CD4-positive, alpha-beta T cell (primary cell): ENCODE measurements at regions not wholly inside any gene's neighbourhood (a gene's known extent, or its start where the extent isn't known, plus 50 kb on each side); places are given as distances from the start of the nearest gene placed in this dataset.

Experiments
- ATAC-seq: fragments of 200-7000 bp; cut with Tn5 transposase; one replicate; pipeline ENCODE4 v1.10.0; 2022; ENCODE audit warnings: mild to moderate bottlenecking; ENCODE audit not compliant: poor library complexity
- CTCF ChIA-PET: fragments of 350-600 bp; sonication (Branson Sonifier 250); formaldehyde crosslinking; loops from one replicate; lab custom pipeline; 2021; ENCODE audit warnings: antibody characterized with exemption, inconsistent platforms; lab: Charles Lee
- POLR2A ChIA-PET: fragments of 350-600 bp; sonication (Branson Sonifier 250); formaldehyde crosslinking; loops from one replicate; lab custom pipeline; 2021; ENCODE audit warnings: antibody characterized with exemption, inconsistent platforms; lab: Charles Lee
- DNase-seq, 14 experiments: peaks; one replicate each; pipeline ENCODE4 v3.0.0-alpha.2; 2013 to 2020; ENCODE audit warnings: mixed read lengths in 2 of 14
- H3K27ac ChIP-seq, 2 donors: one replicate each; pipeline versions ENCODE4 v1.5.1 to v1.7.0; 2013; ENCODE audit warnings: low read length in 2 of 2, low read depth in 1 of 2, mild to moderate bottlenecking in 1 of 2
- H3K27me3 ChIP-seq, 2 experiments: 1 replicate in 1 of 2; 2 replicates in 1 of 2; pipeline versions ENCODE4 v1.6.1 to v1.7.0; 2013; ENCODE audit warnings: low read length in 2 of 2, control low read depth in 1 of 2, mild to moderate bottlenecking in 1 of 2, moderate library complexity in 1 of 2; ENCODE audit not compliant: insufficient read depth in 2 of 2, control insufficient read depth in 1 of 2
- H3K36me3 ChIP-seq: one replicate; pipeline ENCODE4 v1.6.1; 2013; ENCODE audit warnings: low read length, control low read depth; ENCODE audit not compliant: insufficient read depth
- H3K4me1 ChIP-seq: one replicate; pipeline ENCODE4 v1.6.1; 2013; ENCODE audit warnings: low read length, control low read depth; ENCODE audit not compliant: insufficient read depth
- H3K4me3 ChIP-seq: one replicate; pipeline ENCODE4 v1.5.1; 2013; ENCODE audit warnings: mild to moderate bottlenecking, low read length, moderate library complexity
- H3K9me3 ChIP-seq, 2 experiments: 1 replicate in 1 of 2; 2 replicates in 1 of 2; pipeline versions ENCODE4 v1.6.1 to v1.7.0; 2013; ENCODE audit warnings: low read length in 2 of 2, mild to moderate bottlenecking in 2 of 2, control low read depth in 1 of 2, moderate library complexity in 1 of 2; ENCODE audit not compliant: control insufficient read depth in 1 of 2, insufficient read depth in 1 of 2
- H3K27ac Mint-ChIP-seq: one replicate; pipeline ENCODE4 v1.8.0; 2020; ENCODE audit warnings: mixed read lengths
- H3K27me3 Mint-ChIP-seq: one replicate; pipeline ENCODE4 v1.8.0; 2021; ENCODE audit warnings: mixed read lengths
- H3K36me3 Mint-ChIP-seq: one replicate; pipeline ENCODE4 v1.8.0; 2021; ENCODE audit warnings: low read depth, mixed read lengths
- H3K4me1 Mint-ChIP-seq: one replicate; pipeline ENCODE4 v1.8.0; 2021; ENCODE audit warnings: low read depth, mixed read lengths
- H3K4me3 Mint-ChIP-seq: one replicate; pipeline ENCODE4 v1.8.0; 2020; ENCODE audit warnings: mild to moderate bottlenecking, mixed read lengths
- H3K9me3 Mint-ChIP-seq: one replicate; pipeline ENCODE4 v1.8.0; 2020; ENCODE audit warnings: mixed read lengths
- intact Hi-C, 2 experiments: fragments of 100-400 bp; cut with DNase I in 1 of 2; cut with micrococcal nuclease in 1 of 2; formaldehyde crosslinking; loops; one replicate each; pipeline versions ENCODE4 v1.15.1 to v1.9.0; 2023 to 2025; cut with DNase I, micrococcal nuclease
- TF ChIP-seq, protein P1 (sequence below): fragments of 200-600 bp; IDR thresholded peaks from one replicate; pipeline ENCODE4 v1.8.0; 2022; ENCODE audit warnings: antibody characterized with exemption, mild to moderate bottlenecking

DNA sequence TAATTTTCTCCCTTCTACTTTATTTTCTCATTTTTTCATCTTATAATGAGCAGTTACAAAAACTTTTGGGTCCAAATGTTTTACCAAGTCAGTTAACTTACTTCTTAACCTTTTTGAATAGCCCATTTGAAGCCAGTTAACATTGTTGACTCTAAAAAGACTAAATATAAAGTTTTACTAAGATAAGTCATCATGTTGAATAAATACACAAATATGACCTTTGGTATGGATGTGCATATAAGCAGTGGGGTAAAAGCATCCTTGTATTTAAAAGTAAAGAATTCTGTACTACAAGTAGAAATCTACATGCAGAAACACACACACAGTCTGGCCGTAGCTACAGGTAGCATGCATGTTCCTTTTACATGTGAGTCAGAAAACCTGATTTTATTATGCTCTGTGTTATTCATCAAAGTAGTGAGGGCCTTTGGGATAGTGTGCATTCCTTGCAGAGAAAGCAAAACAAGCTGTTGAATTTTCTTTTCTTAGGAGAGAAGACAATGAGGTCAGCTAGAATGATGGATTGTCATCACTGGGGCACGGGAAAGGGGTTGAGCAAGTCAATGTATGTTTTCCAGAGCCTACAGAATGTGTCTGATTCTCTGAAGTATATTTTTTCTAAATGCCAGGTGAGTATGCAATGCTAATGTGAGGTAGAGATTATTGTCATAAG, 533.2 kb upstream of the AGA start:
- Histone ChIP-seq H3K36me3 (no peaks in the 10 kb centered on the region), H3K27ac (no peak overlapping the region), H3K4me3 (no peak overlapping the region), H3K4me1 (no peaks in the 10 kb centered on the region), H3K27me3 (no peaks in the 10 kb centered on the region), H3K9me3 (no peaks in the 10 kb centered on the region)
- Mint-ChIP-seq H3K9me3 (no peaks in the 10 kb centered on the region), H3K4me3 (no peak overlapping the region), H3K27me3 (no peaks in the 10 kb centered on the region), H3K4me1 (no peaks in the 10 kb centered on the region), H3K27ac (no peak overlapping the region), H3K36me3 (no peaks in the 10 kb centered on the region)
- intact Hi-C loops: no loop called here
- ATAC-seq (no peak), DNase-seq (no peak)
- POLR2A ChIA-PET: no interaction called here
- TF ChIP-seq, protein P1, sequence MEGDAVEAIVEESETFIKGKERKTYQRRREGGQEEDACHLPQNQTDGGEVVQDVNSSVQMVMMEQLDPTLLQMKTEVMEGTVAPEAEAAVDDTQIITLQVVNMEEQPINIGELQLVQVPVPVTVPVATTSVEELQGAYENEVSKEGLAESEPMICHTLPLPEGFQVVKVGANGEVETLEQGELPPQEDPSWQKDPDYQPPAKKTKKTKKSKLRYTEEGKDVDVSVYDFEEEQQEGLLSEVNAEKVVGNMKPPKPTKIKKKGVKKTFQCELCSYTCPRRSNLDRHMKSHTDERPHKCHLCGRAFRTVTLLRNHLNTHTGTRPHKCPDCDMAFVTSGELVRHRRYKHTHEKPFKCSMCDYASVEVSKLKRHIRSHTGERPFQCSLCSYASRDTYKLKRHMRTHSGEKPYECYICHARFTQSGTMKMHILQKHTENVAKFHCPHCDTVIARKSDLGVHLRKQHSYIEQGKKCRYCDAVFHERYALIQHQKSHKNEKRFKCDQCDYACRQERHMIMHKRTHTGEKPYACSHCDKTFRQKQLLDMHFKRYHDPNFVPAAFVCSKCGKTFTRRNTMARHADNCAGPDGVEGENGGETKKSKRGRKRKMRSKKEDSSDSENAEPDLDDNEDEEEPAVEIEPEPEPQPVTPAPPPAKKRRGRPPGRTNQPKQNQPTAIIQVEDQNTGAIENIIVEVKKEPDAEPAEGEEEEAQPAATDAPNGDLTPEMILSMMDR: no peak
- CTCF ChIA-PET: interaction anchor here (1.1 kb wide), 1 partner anchor 17 kb away, joined by 3 read pairs; no protein-coding TSS in a partner anchor

DNA sequence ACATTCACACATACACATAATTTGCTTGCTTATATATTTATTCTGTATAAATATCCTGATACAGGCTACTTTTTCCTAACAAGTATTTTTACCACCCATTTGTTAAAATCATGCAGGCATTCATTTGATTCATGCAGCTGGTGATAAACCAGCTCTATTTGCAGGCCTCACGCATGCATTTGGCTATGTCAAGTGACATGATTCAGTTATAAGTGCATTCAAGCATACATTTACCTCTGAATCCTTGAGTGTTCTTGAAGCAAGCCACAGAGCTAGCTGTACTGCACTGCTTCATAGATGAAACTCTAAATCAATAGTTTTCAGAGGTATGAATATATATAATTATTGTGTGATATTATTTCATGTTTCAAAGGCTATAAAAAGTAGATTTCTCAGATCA, 544.0 kb upstream of the AGA start:
- Mint-ChIP-seq H3K27ac (no peak overlapping the region), H3K36me3 (no peaks in the 10 kb centered on the region), H3K27me3 (no peaks in the 10 kb centered on the region), H3K4me3 (no peak overlapping the region), H3K9me3 (no peaks in the 10 kb centered on the region), H3K4me1 (no peaks in the 10 kb centered on the region)
- no peaks in the 10 kb centered on the region for H3K4me1 ChIP-seq
- no peaks in the 10 kb centered on the region for H3K9me3 ChIP-seq
- ChIA-PET CTCF (no interaction called here), POLR2A (no interaction called here)
- ATAC-seq: no peak
- H3K4me3 ChIP-seq: no peak overlapping the region
- intact Hi-C loops: no loop called here
- TF ChIP-seq, protein P1: no peak
- H3K27me3 ChIP-seq: no peaks in the 10 kb centered on the region
- DNase-seq: no peak
- no peak overlapping the region for H3K27ac ChIP-seq
- no peaks in the 10 kb centered on the region for H3K36me3 ChIP-seq

DNA sequence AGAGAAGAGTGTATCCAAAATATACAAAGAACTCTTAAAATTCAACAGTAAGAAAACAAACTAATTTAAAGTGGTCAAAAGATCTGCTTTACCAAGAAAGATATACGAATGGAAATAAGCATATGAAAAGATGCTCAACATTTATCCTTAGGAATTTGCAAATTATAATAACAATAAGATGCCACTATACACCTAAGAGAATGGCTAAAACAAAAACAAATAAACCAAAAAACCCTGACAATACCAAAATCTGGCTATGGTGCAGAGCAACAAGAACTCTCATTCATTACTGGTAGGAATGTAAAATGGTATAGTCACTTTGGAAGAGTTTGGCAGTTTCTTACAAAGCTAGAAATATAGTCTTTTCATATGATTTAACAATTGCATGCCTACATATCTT, 545.7 kb upstream of the AGA start:
- CTCF ChIA-PET: no interaction called here

More for the DNA sequence above, 545.7 kb upstream of the AGA start:
- Mint-ChIP-seq H3K27me3 (no peaks in the 10 kb centered on the region), H3K27ac (no peak overlapping the region), H3K4me3 (no peak overlapping the region), H3K36me3 (no peaks in the 10 kb centered on the region), H3K9me3 (no peaks in the 10 kb centered on the region), H3K4me1 (no peaks in the 10 kb centered on the region)
- no peak for DNase-seq
- intact Hi-C loops: no loop called here
- Histone ChIP-seq H3K4me3 (no peak overlapping the region), H3K4me1 (no peaks in the 10 kb centered on the region), H3K27me3 (no peaks in the 10 kb centered on the region), H3K36me3 (no peaks in the 10 kb centered on the region), H3K27ac (no peak overlapping the region), H3K9me3 (no peaks in the 10 kb centered on the region)
- POLR2A ChIA-PET: no interaction called here
- no peak for ATAC-seq
- TF ChIP-seq, protein P1: no peak
